ENCODE measurements at regions not wholly inside any gene's neighbourhood (a gene's known extent, or its start where the extent isn't known, plus 50 kb on each side); places are given as distances from the start of the nearest gene placed in this dataset.

- no peak overlapping the region for H3K27ac ChIP-seq
- intact Hi-C loops (cut with DNase I) = no loop called here
- DNase-seq (no peak), ATAC-seq (no peak)
- no peaks in the 10 kb centered on the region for H3K36me3 ChIP-seq (replicated peaks in 1 of 2; ENCODE audit: insufficient read depth in 1 of 2, low read depth in 2 of 2)
- WGBS, 2 donors = 85 to 91% methylated on average over 1 of the region's 1 CpG
- H3K4me3 ChIP-seq = no peak overlapping the region
- no peaks in the 10 kb centered on the region for H3K27me3 ChIP-seq
- H3K9me3 ChIP-seq = no peaks in the 10 kb centered on the region
- TF ChIP-seq, protein P1, sequence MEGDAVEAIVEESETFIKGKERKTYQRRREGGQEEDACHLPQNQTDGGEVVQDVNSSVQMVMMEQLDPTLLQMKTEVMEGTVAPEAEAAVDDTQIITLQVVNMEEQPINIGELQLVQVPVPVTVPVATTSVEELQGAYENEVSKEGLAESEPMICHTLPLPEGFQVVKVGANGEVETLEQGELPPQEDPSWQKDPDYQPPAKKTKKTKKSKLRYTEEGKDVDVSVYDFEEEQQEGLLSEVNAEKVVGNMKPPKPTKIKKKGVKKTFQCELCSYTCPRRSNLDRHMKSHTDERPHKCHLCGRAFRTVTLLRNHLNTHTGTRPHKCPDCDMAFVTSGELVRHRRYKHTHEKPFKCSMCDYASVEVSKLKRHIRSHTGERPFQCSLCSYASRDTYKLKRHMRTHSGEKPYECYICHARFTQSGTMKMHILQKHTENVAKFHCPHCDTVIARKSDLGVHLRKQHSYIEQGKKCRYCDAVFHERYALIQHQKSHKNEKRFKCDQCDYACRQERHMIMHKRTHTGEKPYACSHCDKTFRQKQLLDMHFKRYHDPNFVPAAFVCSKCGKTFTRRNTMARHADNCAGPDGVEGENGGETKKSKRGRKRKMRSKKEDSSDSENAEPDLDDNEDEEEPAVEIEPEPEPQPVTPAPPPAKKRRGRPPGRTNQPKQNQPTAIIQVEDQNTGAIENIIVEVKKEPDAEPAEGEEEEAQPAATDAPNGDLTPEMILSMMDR (IDR thresholded peaks at IDR 0.05) = no peak
- no peak for TF ChIP-seq POLR2A (IDR thresholded peaks at IDR 0.05)
- H3K4me1 ChIP-seq = peaks cover 15% of the 10 kb centered on the region
Observed at GRCh38 chr12:89213747-89214146, 138.6 kb downstream of the DUSP6 start.

DNA sequence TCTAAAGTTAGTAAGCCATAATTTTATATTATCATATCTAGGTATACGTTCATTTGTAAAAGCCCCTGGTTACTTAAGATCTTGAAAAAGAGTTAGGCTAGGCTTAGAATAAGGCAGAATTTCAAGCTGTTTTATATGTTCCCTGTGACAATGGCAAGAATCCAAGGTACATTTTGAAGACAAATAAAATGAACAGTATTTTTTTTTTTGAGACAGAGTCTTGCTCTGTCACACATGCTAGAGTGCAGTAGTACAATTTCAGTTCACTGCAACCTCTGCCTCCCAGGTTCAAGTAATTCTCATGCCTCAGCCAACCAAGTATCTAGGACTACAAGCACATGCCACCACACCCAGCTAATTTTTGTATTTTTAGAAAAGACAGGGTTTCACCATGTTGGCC is 139.2 kb downstream of the DUSP6 start:
- H3K27me3 ChIP-seq = no peaks in the 10 kb centered on the region
- intact Hi-C loops (cut with DNase I) = no loop called here
- ATAC-seq = no peak
- no peak overlapping the region for H3K27ac ChIP-seq
- 38% methylated on average over 1 of the region's 1 CpG for WGBS, 2 donors
- H3K36me3 ChIP-seq (replicated peaks in 1 of 2; ENCODE audit: insufficient read depth in 1 of 2, low read depth in 2 of 2) = no peaks in the 10 kb centered on the region
- no peak overlapping the region for H3K4me3 ChIP-seq
- peaks cover 15% of the 10 kb centered on the region for H3K4me1 ChIP-seq
- no peak for DNase-seq
- TF ChIP-seq POLR2A (IDR thresholded peaks at IDR 0.05) = no peak
- TF ChIP-seq, protein P1 (IDR thresholded peaks at IDR 0.05) = no peak
- no peaks in the 10 kb centered on the region for H3K9me3 ChIP-seq

GRCh38 chr12:89212339-89212771 is 139.9 kb downstream of the DUSP6 start:
- ATAC-seq (peak; percentile 47), DNase-seq (peak in 2 of 4 donors; percentile 19 to 20)
- Histone ChIP-seq H3K4me3 (no peak overlapping the region), H3K27me3 (no peaks in the 10 kb centered on the region), H3K27ac (no peak overlapping the region), H3K36me3 (replicated peaks in 1 of 2; ENCODE audit: insufficient read depth in 1 of 2, low read depth in 2 of 2) (no peaks in the 10 kb centered on the region), H3K9me3 (no peaks in the 10 kb centered on the region), H3K4me1 (peaks cover 15% of the 10 kb centered on the region)
- TF ChIP-seq POLR2A (IDR thresholded peaks at IDR 0.05) = no peak
- TF ChIP-seq, protein P1 (IDR thresholded peaks at IDR 0.05) = no peak
- intact Hi-C loops (cut with DNase I) = no loop called here
- WGBS, 2 donors = 59 to 77% methylated on average over 3 of the region's 3 CpGs

- H3K27me3 ChIP-seq = no peaks in the 10 kb centered on the region
- H3K27ac ChIP-seq = no peak overlapping the region
- H3K4me3 ChIP-seq = no peak overlapping the region
- intact Hi-C loops (cut with DNase I) = no loop called here
- DNase-seq (no peak), ATAC-seq (no peak)
- no peaks in the 10 kb centered on the region for H3K9me3 ChIP-seq
- peaks cover 15% of the 10 kb centered on the region for H3K4me1 ChIP-seq
- WGBS, 2 donors = 93 to 94% methylated on average over 1 of the region's 1 CpG
- no peak for TF ChIP-seq POLR2A (IDR thresholded peaks at IDR 0.05)
- TF ChIP-seq, protein P1 (IDR thresholded peaks at IDR 0.05) = no peak
- H3K36me3 ChIP-seq (replicated peaks in 1 of 2; ENCODE audit: insufficient read depth in 1 of 2, low read depth in 2 of 2) = no peaks in the 10 kb centered on the region
Observed at GRCh38 chr12:89211456-89211855, 140.8 kb downstream of the DUSP6 start.

DNA sequence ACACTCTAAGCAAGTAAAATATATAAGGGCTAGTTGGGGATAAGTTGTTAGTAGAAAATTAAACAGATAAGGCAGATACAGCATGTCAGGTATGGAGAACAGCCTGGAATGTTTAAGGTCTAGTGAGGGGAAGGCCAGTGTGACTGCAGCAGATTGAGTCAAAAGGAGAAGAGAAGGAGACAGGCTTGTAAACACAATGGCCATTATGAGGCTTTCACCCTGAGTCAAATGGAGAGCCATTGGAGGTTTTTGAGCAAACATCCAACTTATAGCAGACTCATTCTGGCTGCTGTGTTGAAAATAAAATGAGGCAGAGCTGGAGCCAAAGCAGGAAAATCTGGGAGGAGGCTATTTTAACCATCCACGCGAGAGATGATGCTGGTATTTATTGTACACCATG is 142.0 kb downstream of the DUSP6 start:
- WGBS, 2 donors = 78 to 86% methylated on average over 2 of the region's 2 CpGs
- H3K27ac ChIP-seq = no peak overlapping the region
- DNase-seq (no peak), ATAC-seq (no peak)
- H3K4me1 ChIP-seq = peaks cover 15% of the 10 kb centered on the region
- H3K36me3 ChIP-seq (replicated peaks in 1 of 2; ENCODE audit: insufficient read depth in 1 of 2, low read depth in 2 of 2) = no peaks in the 10 kb centered on the region
- H3K9me3 ChIP-seq = no peaks in the 10 kb centered on the region
- no peak overlapping the region for H3K4me3 ChIP-seq
- H3K27me3 ChIP-seq = no peaks in the 10 kb centered on the region
- intact Hi-C loops (cut with DNase I) = no loop called here
- TF ChIP-seq POLR2A (IDR thresholded peaks at IDR 0.05) = no peak
- TF ChIP-seq, protein P1 (IDR thresholded peaks at IDR 0.05) = no peak
